Hepatocyte (in vitro differentiated cells): ENCODE measurements at regions not wholly inside any gene's neighbourhood (a gene's known extent, or its start where the extent isn't known, plus 50 kb on each side); places are given as distances from the start of the nearest gene placed in this dataset.

Experiments used
- CTCF ChIP-seq: fragments of 200-600 bp; sonication (generic); IDR thresholded peaks from 2 replicates; pipeline ENCODE4 v1.5.1; 2016; ENCODE audit warnings: antibody characterized with exemption, mild to moderate bottlenecking; ENCODE audit not compliant: poor library complexity
- EZH2 ChIP-seq: fragments of 200-600 bp; sonication (generic); IDR thresholded peaks from 2 replicates; pipeline ENCODE4 v1.6.1; 2016; ENCODE audit warnings: antibody characterized with exemption, mild to moderate bottlenecking, borderline replicate concordance
- EZH2phosphoT487 ChIP-seq: fragments of 200-600 bp; sonication (generic); IDR thresholded peaks from one replicate; pipeline ENCODE4 v1.6.1; 2018; ENCODE audit warnings: antibody characterized with exemption, mild to moderate bottlenecking, low read depth, moderate library complexity; ENCODE audit not compliant: unreplicated experiment, severe bottlenecking

GRCh38 chr2:122980671-122981070, 1044.4 kb upstream of the CNTNAP5 start:
- TF ChIP-seq CTCF (no peak), EZH2 (no peak), EZH2phosphoT487 (no peak)
